GM21447 (cell line): ENCODE measurements at regions not wholly inside any gene's neighbourhood (a gene's known extent, or its start where the extent isn't known, plus 50 kb on each side); places are given as distances from the start of the nearest gene placed in this dataset.

Experiments
- ATAC-seq: cut with Tn5 transposase; IDR thresholded peaks from one replicate; pipeline ENCODE4 v1.9.1; 2021; ENCODE audit not compliant: unreplicated experiment

- ATAC-seq: no peak
Measured at GRCh38 chr21:23543333-23543732, 2063.9 kb downstream of the MRPL39 start.

DNA sequence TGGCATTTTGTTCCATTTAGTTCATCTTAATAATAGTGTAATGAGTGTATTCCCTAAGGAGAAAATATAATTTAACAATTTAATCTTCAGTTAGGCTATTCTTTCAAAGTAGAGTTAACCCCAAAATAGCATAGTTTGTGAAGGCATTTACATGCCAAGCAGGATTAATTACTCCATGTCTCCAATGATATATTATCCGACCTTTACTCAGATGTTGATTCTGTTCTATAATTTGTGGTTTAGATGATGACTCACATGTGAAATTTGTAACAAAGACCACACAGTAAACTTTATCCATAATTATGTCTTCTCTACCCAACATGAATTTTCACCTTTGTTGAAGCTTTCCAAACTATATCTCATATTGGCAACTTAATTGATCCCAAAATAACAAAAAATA, 2065.2 kb downstream of the MRPL39 start:
- no peak for ATAC-seq

DNA sequence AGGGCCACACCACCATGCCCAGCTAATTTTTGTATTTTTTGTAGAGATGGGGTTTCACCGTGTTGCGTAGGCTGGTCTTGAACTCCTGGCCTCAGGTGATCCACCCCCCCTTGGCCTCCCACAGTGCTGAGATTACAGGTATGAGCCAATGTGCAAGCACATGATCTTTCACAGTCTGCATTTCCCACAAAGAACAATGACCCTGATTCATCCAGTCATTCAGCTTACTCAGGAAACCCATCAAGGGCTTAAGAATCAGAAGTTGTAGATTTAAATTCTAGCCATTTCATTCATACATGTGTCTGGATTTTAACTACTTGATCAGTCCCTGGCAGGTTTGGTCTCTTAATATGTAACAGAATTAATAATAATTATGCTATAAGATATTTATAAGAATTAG, 2065.7 kb downstream of the MRPL39 start:
- no peak for ATAC-seq

GRCh38 chr21:23534850-23535249, 2072.4 kb downstream of the MRPL39 start:
- ATAC-seq: no peak

GRCh38 chr21:23531444-23531843, 2075.8 kb downstream of the MRPL39 start:
- no peak for ATAC-seq

DNA sequence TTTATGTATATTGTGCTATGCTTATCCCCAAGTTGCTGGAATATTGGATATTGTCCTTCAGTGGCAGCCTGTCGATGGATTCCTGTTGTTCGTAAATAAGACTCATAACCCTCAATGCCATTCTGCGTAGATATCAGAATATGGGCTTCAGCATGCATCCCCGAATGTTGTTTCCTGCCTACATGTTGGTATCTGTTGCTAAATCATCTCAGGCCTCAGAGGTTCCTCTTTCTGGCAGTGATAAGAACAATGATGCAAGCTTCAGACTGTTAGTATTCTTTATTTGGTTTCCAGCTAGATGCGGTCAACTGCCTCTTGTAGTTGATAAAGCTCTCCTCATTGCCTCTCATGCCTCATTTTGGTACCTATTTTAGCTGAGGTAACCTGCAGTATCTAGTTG, 2082.6 kb downstream of the MRPL39 start:
- no peak for ATAC-seq

- no peak for ATAC-seq
Measured at GRCh38 chr21:23522751-23523150, 2084.5 kb downstream of the MRPL39 start.

- no peak for ATAC-seq
Measured at GRCh38 chr21:23507501-23507900, 2099.8 kb downstream of the MRPL39 start.

- ATAC-seq: peak; percentile 91
Measured at GRCh38 chr21:23496729-23497128, 2110.6 kb downstream of the MRPL39 start.

DNA sequence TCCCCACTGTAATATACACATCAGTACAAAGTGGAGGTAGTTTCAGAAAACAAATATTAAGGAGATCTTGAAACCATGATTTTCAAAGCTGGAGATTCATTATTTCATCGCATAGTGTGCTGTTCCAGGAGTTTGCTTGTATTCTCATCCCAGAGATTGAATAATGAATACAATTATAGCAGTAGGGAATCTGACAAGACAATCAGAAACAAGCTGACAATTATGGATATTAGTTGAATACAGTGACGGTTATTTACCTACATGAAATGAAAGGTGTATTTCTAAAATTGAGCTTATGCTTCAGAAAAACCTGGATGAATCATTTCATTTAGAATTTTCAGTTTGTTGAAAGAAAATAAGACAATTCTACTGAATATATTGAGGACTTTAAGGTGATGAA, 2119.0 kb downstream of the MRPL39 start:
- ATAC-seq: no peak

DNA sequence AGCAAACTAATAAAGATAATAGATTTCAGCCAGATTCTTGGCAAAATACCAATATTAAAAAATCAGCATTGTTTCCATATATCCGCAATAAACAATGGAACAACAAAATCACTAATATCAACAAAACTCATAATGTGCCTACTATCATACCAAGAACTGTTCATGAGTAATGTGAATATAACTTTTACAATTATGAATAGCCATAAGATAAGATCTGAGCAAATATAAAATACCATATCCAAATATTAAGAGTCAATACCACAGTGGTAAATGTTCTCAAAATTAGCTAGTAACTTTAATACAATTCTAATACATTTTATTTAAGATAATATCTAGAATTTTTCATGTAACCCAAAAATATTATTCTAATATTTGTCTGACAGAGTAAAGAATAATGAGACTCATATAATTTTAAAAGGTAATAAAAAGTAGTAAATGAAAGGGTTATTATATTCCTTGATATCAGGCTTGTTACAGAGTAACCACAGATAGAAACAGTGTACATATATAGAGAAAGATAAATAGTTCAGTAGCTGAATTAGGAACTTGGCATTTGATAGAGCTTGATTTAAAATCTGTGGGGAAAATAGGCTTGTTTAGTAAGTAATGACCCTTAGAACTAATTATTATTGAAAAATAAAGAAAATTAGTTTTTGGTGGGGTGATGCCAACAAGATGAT, 2126.6 kb downstream of the MRPL39 start:
- no peak for ATAC-seq

DNA sequence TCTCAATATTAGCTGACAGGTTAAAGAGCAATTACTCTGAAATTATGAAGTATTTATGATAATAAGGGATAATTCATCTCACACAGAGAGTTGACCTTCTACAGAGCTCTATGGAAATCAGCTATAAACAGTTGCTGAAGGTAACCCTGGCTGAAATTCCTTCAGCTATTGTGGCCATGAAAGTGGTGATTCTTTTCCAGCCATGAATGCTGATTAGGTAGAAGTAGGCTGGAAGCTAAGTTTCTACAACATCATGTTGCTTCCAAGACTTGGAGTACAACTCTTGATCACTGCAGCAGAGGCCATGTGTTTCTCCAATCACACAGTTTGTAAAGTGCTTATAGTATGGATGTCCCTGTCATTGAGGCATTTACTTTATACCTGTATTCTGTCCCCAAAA, 2128.9 kb downstream of the MRPL39 start:
- no peak for ATAC-seq

DNA sequence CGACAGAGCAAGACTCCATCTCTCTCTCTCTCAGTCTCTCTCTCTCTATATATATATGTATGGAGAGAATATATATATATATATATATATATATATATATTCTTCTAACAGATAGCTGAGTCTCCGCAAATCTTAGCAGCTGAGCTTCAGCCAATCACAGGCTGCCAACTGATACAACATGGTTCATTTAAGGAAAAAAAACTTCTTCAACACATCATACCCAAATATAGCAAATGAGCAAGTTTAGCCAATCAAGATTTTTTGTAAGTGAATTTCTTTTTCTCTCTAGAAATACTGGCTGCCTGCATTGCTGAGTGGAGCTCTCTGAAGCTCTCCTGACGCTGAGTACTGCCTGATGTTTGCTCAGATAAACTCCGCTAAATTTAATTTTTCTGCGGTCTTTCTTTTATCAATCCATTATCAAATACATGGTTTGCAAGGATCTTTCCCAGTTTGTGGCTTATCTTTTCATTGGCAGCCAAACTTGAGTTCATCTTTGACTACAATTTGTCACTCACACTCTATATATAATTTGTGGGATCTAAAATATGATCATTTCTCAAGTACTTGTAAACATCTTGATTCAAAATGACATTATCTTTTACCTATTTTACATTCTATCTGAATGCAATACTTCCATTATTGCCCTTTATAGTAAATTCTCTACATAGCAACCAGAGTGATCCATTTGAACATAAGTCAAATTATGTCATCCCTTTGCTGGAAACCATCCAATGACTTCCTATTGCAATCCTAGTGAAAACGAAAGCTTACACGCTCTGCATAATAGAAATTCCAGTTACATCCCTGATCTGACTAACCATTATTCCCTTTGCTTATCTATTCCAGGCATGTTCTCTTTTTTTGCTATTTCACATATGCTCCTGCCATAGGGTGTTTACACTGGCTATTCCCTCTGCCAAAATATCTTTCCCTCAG, 2131.7 kb downstream of the MRPL39 start:
- no peak for ATAC-seq

DNA sequence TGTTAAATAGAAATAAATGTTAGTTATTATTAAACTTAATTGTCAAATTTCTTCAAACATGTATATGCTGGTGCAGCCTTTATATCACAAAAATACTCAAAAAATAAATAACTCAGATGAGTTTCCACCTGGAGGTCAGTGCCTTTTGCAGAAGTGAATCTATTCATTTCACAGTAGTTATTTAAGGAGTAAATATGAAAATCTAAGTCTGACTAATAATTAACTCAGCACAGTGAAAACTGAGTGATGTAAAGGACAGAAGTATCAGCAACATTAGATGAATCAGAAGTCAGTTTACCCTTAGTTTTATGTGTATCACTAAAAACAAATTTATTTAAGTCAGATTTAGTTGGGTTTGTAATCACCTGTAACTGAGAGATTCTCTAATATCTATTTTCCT, 2135.4 kb downstream of the MRPL39 start:
- ATAC-seq: peak; percentile 90

GRCh38 chr21:23463365-23463764, 2143.9 kb downstream of the MRPL39 start:
- no peak for ATAC-seq

- peak; percentile 68 for ATAC-seq
Measured at GRCh38 chr21:23455676-23456075, 2151.6 kb downstream of the MRPL39 start.

DNA sequence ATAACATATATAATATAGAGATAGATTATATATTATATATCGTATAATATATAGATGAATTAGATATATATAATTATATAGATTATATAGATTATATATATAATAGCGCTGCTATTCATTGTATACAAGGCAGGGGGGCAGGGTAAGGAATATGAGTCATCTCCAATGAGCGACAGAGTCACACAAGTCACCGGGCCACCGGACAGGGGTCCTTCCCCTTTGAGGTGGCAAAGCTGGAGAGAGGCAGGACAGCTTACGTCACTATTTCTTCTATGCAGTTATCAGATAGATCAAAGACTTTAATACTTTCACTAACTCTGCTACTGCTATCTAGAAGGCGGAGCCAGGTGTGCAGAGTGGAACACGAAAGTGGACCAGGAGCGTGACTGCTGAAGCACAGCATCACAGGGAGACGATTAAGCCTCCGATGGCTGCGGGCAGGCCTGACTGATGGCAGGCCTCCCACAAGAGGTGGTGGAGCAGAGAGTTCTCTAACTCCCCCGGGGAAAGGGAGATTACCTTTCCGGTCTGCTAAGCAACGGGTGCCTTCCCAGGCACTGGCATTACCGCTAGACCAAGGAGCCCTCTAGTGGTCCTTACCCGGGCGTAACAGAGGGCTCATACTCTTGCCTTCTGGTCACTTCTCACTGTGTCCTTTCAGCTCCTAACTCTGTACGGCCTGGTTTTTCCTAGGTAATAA, 2154.7 kb downstream of the MRPL39 start:
- peak; percentile 65 for ATAC-seq

GRCh38 chr21:23445307-23445706, 2162.0 kb downstream of the MRPL39 start:
- ATAC-seq: no peak

GRCh38 chr21:23438081-23438480, 2169.2 kb downstream of the MRPL39 start:
- no peak for ATAC-seq

DNA sequence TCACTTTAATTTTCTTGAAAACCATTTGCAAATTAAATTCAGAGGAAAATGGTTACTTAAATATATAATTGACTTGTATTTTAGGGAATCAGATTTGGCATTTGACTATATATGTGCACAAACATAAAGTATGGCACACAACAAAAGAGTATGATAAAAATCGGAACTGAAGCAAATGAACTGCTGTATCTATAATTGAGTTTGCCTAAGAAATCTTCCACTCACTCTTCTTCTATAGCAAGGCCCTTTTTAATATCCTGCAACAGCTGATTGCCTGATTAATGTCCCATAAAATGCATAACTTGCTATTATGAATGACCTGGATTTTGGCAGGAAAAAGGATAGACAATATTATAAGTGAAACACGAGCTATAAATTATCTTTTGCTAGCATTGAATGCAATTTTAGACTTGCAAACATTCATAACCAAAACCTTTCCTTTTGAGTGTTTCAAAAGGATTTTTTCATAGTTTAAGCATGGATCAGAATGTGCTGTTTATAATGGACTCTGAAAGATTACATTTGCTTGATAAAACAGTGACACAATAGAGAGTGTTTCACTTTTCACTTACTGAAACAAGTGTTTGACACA, 2204.3 kb downstream of the MRPL39 start:
- ATAC-seq: no peak

GRCh38 chr21:23401278-23401677, 2206.0 kb downstream of the MRPL39 start:
- ATAC-seq: no peak
